PFSK-1 (cell line): ENCODE measurements at regions not wholly inside any gene's neighbourhood (a gene's known extent, or its start where the extent isn't known, plus 50 kb on each side); places are given as distances from the start of the nearest gene placed in this dataset.

Experiments used
- FOXP2 ChIP-seq: optimal IDR thresholded peaks from 2 replicates; pipeline ENCODE3; 2011; ENCODE audit warnings: borderline replicate concordance, control low read depth, inconsistent platforms; ENCODE audit not compliant: insufficient read depth; ENCODE audit errors: extremely low read length, extremely low read depth
- POLR2AphosphoS5 ChIP-seq: IDR thresholded peaks from 2 replicates; pipeline ENCODE4 v1.6.1; 2012; ENCODE audit warnings: low read depth, mild to moderate bottlenecking, control low read depth, low read length, moderate library complexity
- REST ChIP-seq, 2 experiments: IDR thresholded peaks; 2 replicates each; pipeline versions ENCODE4 v1.6.1 to v1.8.0; 2011 to 2012; ENCODE audit warnings: low read depth in 2 of 2, low read length in 2 of 2, control low read depth in 1 of 2, inconsistent platforms in 1 of 2, mild to moderate bottlenecking in 1 of 2, moderate library complexity in 1 of 2; ENCODE audit not compliant: insufficient read depth in 1 of 2
- SIN3A ChIP-seq: IDR thresholded peaks from 2 replicates; pipeline ENCODE4 v1.6.1; 2012; ENCODE audit warnings: mild to moderate bottlenecking, low read length, moderate library complexity, borderline replicate concordance; ENCODE audit not compliant: insufficient read depth
- TAF1 ChIP-seq: IDR thresholded peaks from 2 replicates; pipeline ENCODE4 v1.6.1; 2012; ENCODE audit warnings: low read length, control low read depth, borderline replicate concordance; ENCODE audit not compliant: insufficient read depth

- TF ChIP-seq TAF1, result no peak
- no peak for TF ChIP-seq SIN3A
- TF ChIP-seq POLR2AphosphoS5, result no peak
- TF ChIP-seq FOXP2, result no peak
- TF ChIP-seq REST (IDR thresholded peaks at IDR 0.05; ENCODE audit: insufficient read depth in 1 of 2, low read depth in 2 of 2, low read length in 2 of 2), result no peak
Observed at GRCh38 chr5:6048746-6049145, 329.6 kb downstream of the MED10 start.

- no peak for TF ChIP-seq POLR2AphosphoS5
- TF ChIP-seq SIN3A, result no peak
- TF ChIP-seq TAF1, result no peak
Observed at GRCh38 chr5:6046296-6046967, 331.9 kb downstream of the MED10 start.

- TF ChIP-seq POLR2AphosphoS5, result no peak
- TF ChIP-seq SIN3A, result no peak
- no peak for TF ChIP-seq FOXP2
- no peak for TF ChIP-seq REST (IDR thresholded peaks at IDR 0.05; ENCODE audit: insufficient read depth in 1 of 2, low read depth in 2 of 2, low read length in 2 of 2)
- no peak for TF ChIP-seq TAF1
Observed at GRCh38 chr5:6043491-6044310, 334.6 kb downstream of the MED10 start.

- no peak for TF ChIP-seq SIN3A
Observed at GRCh38 chr5:6041977-6042550, 336.3 kb downstream of the MED10 start.

GRCh38 chr5:6039111-6039510 lies 339.2 kb downstream of the MED10 start:
- TF ChIP-seq REST (IDR thresholded peaks at IDR 0.05; ENCODE audit: insufficient read depth in 1 of 2, low read depth in 2 of 2, low read length in 2 of 2) (no peak), FOXP2 (no peak), POLR2AphosphoS5 (no peak)

- TF ChIP-seq TAF1 (no peak), POLR2AphosphoS5 (no peak), FOXP2 (no peak), SIN3A (no peak), REST (IDR thresholded peaks at IDR 0.05; ENCODE audit: insufficient read depth in 1 of 2, low read depth in 2 of 2, low read length in 2 of 2) (no peak)
Observed at GRCh38 chr5:6036006-6036405, 342.3 kb downstream of the MED10 start.
